Esophagus muscularis mucosa (tissue), 3 donors: ENCODE measurements at regions not wholly inside any gene's neighbourhood (a gene's known extent, or its start where the extent isn't known, plus 50 kb on each side); places are given as distances from the start of the nearest gene placed in this dataset.

Experiments
- POLR2AphosphoS5 ChIP-seq, 2 donors: sonication (generic); formaldehyde crosslinking; IDR thresholded peaks; one replicate each; pipeline ENCODE4 v1.6.1; 2017; ENCODE audit warnings: antibody characterized with exemption in 2 of 2
- TF ChIP-seq, protein P1 (sequence below), 3 experiments: fragments of 200-600 bp in 2 of 3; fragments of 450-650 bp in 1 of 3; sonication (generic) in 2 of 3; IDR thresholded peaks; one replicate each; pipeline ENCODE4 v1.5.1; 2017 to 2019; ENCODE audit warnings: antibody characterized with exemption in 3 of 3, mild to moderate bottlenecking in 2 of 3, moderate library complexity in 1 of 3

- TF ChIP-seq, protein P1, sequence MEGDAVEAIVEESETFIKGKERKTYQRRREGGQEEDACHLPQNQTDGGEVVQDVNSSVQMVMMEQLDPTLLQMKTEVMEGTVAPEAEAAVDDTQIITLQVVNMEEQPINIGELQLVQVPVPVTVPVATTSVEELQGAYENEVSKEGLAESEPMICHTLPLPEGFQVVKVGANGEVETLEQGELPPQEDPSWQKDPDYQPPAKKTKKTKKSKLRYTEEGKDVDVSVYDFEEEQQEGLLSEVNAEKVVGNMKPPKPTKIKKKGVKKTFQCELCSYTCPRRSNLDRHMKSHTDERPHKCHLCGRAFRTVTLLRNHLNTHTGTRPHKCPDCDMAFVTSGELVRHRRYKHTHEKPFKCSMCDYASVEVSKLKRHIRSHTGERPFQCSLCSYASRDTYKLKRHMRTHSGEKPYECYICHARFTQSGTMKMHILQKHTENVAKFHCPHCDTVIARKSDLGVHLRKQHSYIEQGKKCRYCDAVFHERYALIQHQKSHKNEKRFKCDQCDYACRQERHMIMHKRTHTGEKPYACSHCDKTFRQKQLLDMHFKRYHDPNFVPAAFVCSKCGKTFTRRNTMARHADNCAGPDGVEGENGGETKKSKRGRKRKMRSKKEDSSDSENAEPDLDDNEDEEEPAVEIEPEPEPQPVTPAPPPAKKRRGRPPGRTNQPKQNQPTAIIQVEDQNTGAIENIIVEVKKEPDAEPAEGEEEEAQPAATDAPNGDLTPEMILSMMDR (IDR thresholded peaks at IDR 0.05) = no peak
- TF ChIP-seq POLR2AphosphoS5 (IDR thresholded peaks at IDR 0.05) = no peak
Measured at GRCh38 chr14:22073801-22074200, 400.2 kb upstream of the OR4E1 start.
